GM23338 (cell line): ENCODE measurements at regions not wholly inside any gene's neighbourhood (a gene's known extent, or its start where the extent isn't known, plus 50 kb on each side); places are given as distances from the start of the nearest gene placed in this dataset.

Experiments
- CREB1 ChIP-seq: fragments of 250-450 bp; sonication (Bioruptor Pico); IDR thresholded peaks from 2 replicates; pipeline ENCODE4 v1.5.0; 2020; ENCODE audit warnings: low read depth, mild to moderate bottlenecking, moderate library complexity
- CTCF ChIP-seq, 2 experiments: fragments of 200-600 bp in 1 of 2; sonication (generic) in 1 of 2; conservative IDR thresholded peaks; 2 replicates each; pipeline versions ENCODE4 v1.5.1 to v1.6.1; 2016 to 2017; ENCODE audit warnings: antibody characterized with exemption in 2 of 2, low read depth in 2 of 2, mild to moderate bottlenecking in 2 of 2, moderate library complexity in 1 of 2
- EZH2phosphoT487 ChIP-seq: fragments of 200-600 bp; sonication (generic); IDR thresholded peaks from one replicate; pipeline ENCODE4 v1.8.1; 2018; ENCODE audit warnings: antibody characterized with exemption; ENCODE audit not compliant: unreplicated experiment
- REST ChIP-seq: IDR thresholded peaks from one replicate; pipeline ENCODE4 v1.6.1; 2018; ENCODE audit warnings: antibody characterized with exemption; ENCODE audit not compliant: unreplicated experiment

- TF ChIP-seq CTCF (conservative IDR thresholded peaks at IDR 0.05; ENCODE audit: low read depth in 2 of 2) (no peak), EZH2phosphoT487 (no peak), CREB1 (CRISPR knock-in tag) (no peak), REST (no peak)
These were observed 117.3 kb upstream of the TSPAN5 start for GRCh38 chr4:98775672-98776071.
